ENCODE measurements at regions not wholly inside any gene's neighbourhood (a gene's known extent, or its start where the extent isn't known, plus 50 kb on each side); places are given as distances from the start of the nearest gene placed in this dataset.

- no peaks in the 10 kb centered on the region for H3K9me3 Mint-ChIP-seq
- H3K36me3 Mint-ChIP-seq = no peaks in the 10 kb centered on the region
- no peak overlapping the region for H3K27ac Mint-ChIP-seq
- H3K27me3 Mint-ChIP-seq = peaks cover 91% of the 10 kb centered on the region
- DNase-seq (ENCODE audit: extremely low spot score, unreplicated experiment) = no peak
- H3K4me3 Mint-ChIP-seq = no peak overlapping the region
- TF ChIP-seq CTCF (conservative IDR thresholded peaks at IDR 0.05) = no peak
- no peaks in the 10 kb centered on the region for H3K4me1 Mint-ChIP-seq (ENCODE audit: unreplicated experiment)
These were observed 75.2 kb downstream of the RHCG start for GRCh38 chr15:89421219-89421618.

GRCh38 chr15:89419370-89419984 lies 76.9 kb downstream of the RHCG start:
- H3K36me3 Mint-ChIP-seq = no peaks in the 10 kb centered on the region
- no peak for TF ChIP-seq CTCF (conservative IDR thresholded peaks at IDR 0.05)
- H3K4me3 Mint-ChIP-seq = no peak overlapping the region
- H3K27ac Mint-ChIP-seq = no peak overlapping the region
- H3K27me3 Mint-ChIP-seq = peaks cover 93% of the 10 kb centered on the region
- no peaks in the 10 kb centered on the region for H3K9me3 Mint-ChIP-seq
- H3K4me1 Mint-ChIP-seq (ENCODE audit: unreplicated experiment) = no peaks in the 10 kb centered on the region
- DNase-seq (ENCODE audit: extremely low spot score, unreplicated experiment) = peak; percentile 80

- TF ChIP-seq CTCF (conservative IDR thresholded peaks at IDR 0.05) = no peak
- Mint-ChIP-seq H3K9me3 (no peaks in the 10 kb centered on the region), H3K4me1 (ENCODE audit: unreplicated experiment) (no peaks in the 10 kb centered on the region), H3K36me3 (no peaks in the 10 kb centered on the region), H3K27ac (no peak overlapping the region), H3K27me3 (peaks cover 96% of the 10 kb centered on the region), H3K4me3 (no peak overlapping the region)
- DNase-seq (ENCODE audit: extremely low spot score, unreplicated experiment) = no peak
These were observed 79.1 kb downstream of the RHCG start for GRCh38 chr15:89417206-89417725.

- H3K27me3 Mint-ChIP-seq = peaks cover 96% of the 10 kb centered on the region
- no peaks in the 10 kb centered on the region for H3K9me3 Mint-ChIP-seq
- no peak overlapping the region for H3K27ac Mint-ChIP-seq
- peak; percentile 80 for DNase-seq (ENCODE audit: extremely low spot score, unreplicated experiment)
- no peaks in the 10 kb centered on the region for H3K36me3 Mint-ChIP-seq
- no peaks in the 10 kb centered on the region for H3K4me1 Mint-ChIP-seq (ENCODE audit: unreplicated experiment)
- H3K4me3 Mint-ChIP-seq = no peak overlapping the region
- TF ChIP-seq CTCF (conservative IDR thresholded peaks at IDR 0.05) = peak; percentile 92
These were observed 79.8 kb downstream of the RHCG start for GRCh38 chr15:89416339-89417183.

- H3K9me3 Mint-ChIP-seq = no peaks in the 10 kb centered on the region
- no peak for TF ChIP-seq CTCF (conservative IDR thresholded peaks at IDR 0.05)
- DNase-seq (ENCODE audit: extremely low spot score, unreplicated experiment) = no peak
These were observed 79.9 kb upstream of the POLG start for GRCh38 chr15:89414571-89414970.

More at GRCh38 chr15:89414571-89414970, 79.9 kb upstream of the POLG start:
- no peak overlapping the region for H3K27ac Mint-ChIP-seq
- peaks cover 96% of the 10 kb centered on the region for H3K27me3 Mint-ChIP-seq
- H3K4me3 Mint-ChIP-seq = no peak overlapping the region
- H3K36me3 Mint-ChIP-seq = no peaks in the 10 kb centered on the region
- H3K4me1 Mint-ChIP-seq (ENCODE audit: unreplicated experiment) = no peaks in the 10 kb centered on the region
